Left lung (tissue), 4 donors: ENCODE measurements at regions not wholly inside any gene's neighbourhood (a gene's known extent, or its start where the extent isn't known, plus 50 kb on each side); places are given as distances from the start of the nearest gene placed in this dataset.

ENCODE experiments used
- ATAC-seq: fragments of 200-7000 bp; cut with Tn5 transposase; one replicate; pipeline ENCODE4 v1.9.1; 2020; ENCODE audit warnings: moderate library complexity
- DNase-seq, 4 donors: peaks; one replicate each; pipeline ENCODE4 v3.0.0-alpha.2; 2013 to 2020
- H3K27ac ChIP-seq, 2 donors: fragments of 200-600 bp; sonication (generic) in 1 of 2; one replicate each; pipeline versions ENCODE4 v1.5.0 to v1.8.0; 2020 to 2021
- H3K27me3 ChIP-seq, 2 donors: fragments of 200-600 bp; sonication (generic) in 1 of 2; one replicate each; pipeline versions ENCODE4 v1.5.0 to v1.8.0; 2020 to 2021
- H3K36me3 ChIP-seq, 2 donors: fragments of 200-600 bp; sonication (generic) in 1 of 2; one replicate each; pipeline versions ENCODE4 v1.5.0 to v1.8.0; 2020 to 2021
- H3K4me1 ChIP-seq, 2 donors: fragments of 200-600 bp; one replicate each; pipeline ENCODE4 v1.8.0; 2021
- H3K4me3 ChIP-seq, 2 donors: fragments of 200-600 bp; sonication (generic) in 1 of 2; one replicate each; pipeline versions ENCODE4 v1.5.0 to v1.8.0; 2020 to 2021; ENCODE audit warnings: mild to moderate bottlenecking in 1 of 2
- H3K9me3 ChIP-seq, 2 donors: fragments of 200-600 bp; sonication (generic) in 1 of 2; one replicate each; pipeline versions ENCODE4 v1.5.0 to v1.8.0; 2020 to 2021
- CTCF ChIP-seq, 2 donors: fragments of 200-600 bp; sonication (generic) in 1 of 2; IDR thresholded peaks; one replicate each; pipeline versions ENCODE4 v1.5.0 to v1.8.0; 2021; ENCODE audit warnings: antibody characterized with exemption in 2 of 2
- intact Hi-C, 2 donors: fragments of 100-400 bp; cut with DNase I; formaldehyde crosslinking; loops; one replicate each; pipeline versions ENCODE4 v1.11.2 to v1.14.2; 2022
- donor health status: DM: no; HTN: yes; CAD: no.
- donor health status: DM: no; HTN: no; CAD: no.

GRCh38 chr4:4641254-4641653 is 99.4 kb upstream of the STX18 start:
- intact Hi-C loops: no loop called here
- no peak for TF ChIP-seq CTCF (IDR thresholded peaks at IDR 0.05)
- no peak overlapping the region for H3K4me3 ChIP-seq

GRCh38 chr4:4640692-4641091 is 98.8 kb upstream of the STX18 start:
- no peaks in the 10 kb centered on the region for H3K4me1 ChIP-seq
- H3K27me3 ChIP-seq: no peaks in the 10 kb centered on the region
- no peak for TF ChIP-seq CTCF (IDR thresholded peaks at IDR 0.05)
- intact Hi-C loops: no loop called here
- ATAC-seq (no peak), DNase-seq (peak in 1 of 4 donors; percentile 63)
- no peaks in the 10 kb centered on the region for H3K9me3 ChIP-seq
- H3K36me3 ChIP-seq: no peaks in the 10 kb centered on the region
- no peak overlapping the region for H3K4me3 ChIP-seq
- H3K27ac ChIP-seq: no peak overlapping the region

More at GRCh38 chr4:4641254-4641653, 99.4 kb upstream of the STX18 start:
- H3K4me1 ChIP-seq: no peaks in the 10 kb centered on the region
- H3K27ac ChIP-seq: no peak overlapping the region
- no peaks in the 10 kb centered on the region for H3K9me3 ChIP-seq
- DNase-seq: no peak
- no peaks in the 10 kb centered on the region for H3K36me3 ChIP-seq
- no peak for ATAC-seq
- no peaks in the 10 kb centered on the region for H3K27me3 ChIP-seq

GRCh38 chr4:4639370-4639769 is 97.5 kb upstream of the STX18 start:
- H3K27me3 ChIP-seq: no peaks in the 10 kb centered on the region
- H3K4me1 ChIP-seq: no peaks in the 10 kb centered on the region
- intact Hi-C loops: no loop called here
- H3K4me3 ChIP-seq: no peak overlapping the region
- no peak overlapping the region for H3K27ac ChIP-seq
- DNase-seq (no peak), ATAC-seq (no peak)
- H3K9me3 ChIP-seq: no peaks in the 10 kb centered on the region
- TF ChIP-seq CTCF (IDR thresholded peaks at IDR 0.05): no peak
- H3K36me3 ChIP-seq: no peaks in the 10 kb centered on the region

- intact Hi-C loops: no loop called here
- DNase-seq: no peak
- H3K27ac ChIP-seq: no peak overlapping the region
- H3K4me1 ChIP-seq: no peaks in the 10 kb centered on the region
- H3K36me3 ChIP-seq: no peaks in the 10 kb centered on the region
- H3K9me3 ChIP-seq: no peaks in the 10 kb centered on the region
- no peaks in the 10 kb centered on the region for H3K27me3 ChIP-seq
- no peak overlapping the region for H3K4me3 ChIP-seq
- no peak for TF ChIP-seq CTCF (IDR thresholded peaks at IDR 0.05)
- ATAC-seq: no peak
Measured at GRCh38 chr4:4637710-4638109, 95.9 kb upstream of the STX18 start.

GRCh38 chr4:4633431-4633830 is 91.6 kb upstream of the STX18 start:
- no peak for DNase-seq
- H3K27me3 ChIP-seq: no peaks in the 10 kb centered on the region
- TF ChIP-seq CTCF (IDR thresholded peaks at IDR 0.05): no peak
- no peaks in the 10 kb centered on the region for H3K9me3 ChIP-seq
- intact Hi-C loops: no loop called here
- H3K4me3 ChIP-seq: no peak overlapping the region
- H3K4me1 ChIP-seq: no peaks in the 10 kb centered on the region
- no peak overlapping the region for H3K27ac ChIP-seq
- no peak for ATAC-seq
- no peaks in the 10 kb centered on the region for H3K36me3 ChIP-seq
